Activated gamma-delta T cell treated with Interleukin-2 at 50 U/mL for 16 hours (primary cell): ENCODE measurements at regions not wholly inside any gene's neighbourhood (a gene's known extent, or its start where the extent isn't known, plus 50 kb on each side); places are given as distances from the start of the nearest gene placed in this dataset.

Source experiments
- DNase-seq: peaks from one replicate; pipeline ENCODE4 v3.0.0-alpha.2; 2020

DNA sequence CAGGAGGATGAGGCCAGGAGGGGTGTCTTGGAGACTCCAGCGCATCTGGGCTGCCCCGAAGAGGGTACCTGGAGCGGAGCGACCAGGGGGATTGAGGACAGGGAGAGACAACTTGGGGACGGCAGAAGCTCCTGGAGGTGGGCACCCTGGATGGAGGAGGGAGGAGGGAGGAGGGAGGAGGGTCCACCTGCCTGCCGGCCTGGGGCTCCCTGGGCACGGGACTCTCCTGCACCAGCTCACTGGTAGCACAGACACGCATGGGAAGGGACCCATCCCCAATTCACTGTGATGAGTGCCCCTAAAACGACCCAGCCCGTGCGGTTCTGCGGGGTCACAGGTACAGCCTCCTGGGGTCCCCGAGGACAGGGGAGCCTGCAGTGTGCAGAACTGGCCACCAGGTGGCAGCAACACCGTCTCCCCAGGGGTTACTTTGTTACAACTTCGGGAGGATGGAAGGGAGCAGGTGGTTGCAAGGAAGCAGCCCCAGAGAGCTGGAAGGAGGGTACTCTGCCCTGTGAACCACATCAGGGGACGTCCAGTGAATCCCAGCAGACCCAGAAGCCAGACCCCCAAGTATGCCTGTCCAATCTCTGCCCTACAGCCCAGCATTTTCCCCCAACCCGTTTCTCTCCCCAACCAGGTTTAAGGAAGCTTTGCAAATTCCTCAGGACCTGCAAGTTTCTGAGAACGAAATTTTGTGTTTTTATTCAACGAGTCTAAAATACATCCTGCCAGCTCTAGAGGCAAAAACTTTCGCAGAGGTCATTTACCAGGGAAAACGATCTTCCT, 482.4 kb downstream of the NPHP4 start:
- DNase-seq = peak; percentile 75

GRCh38 chr1:5508669-5509330, 483.4 kb downstream of the NPHP4 start:
- DNase-seq = no peak

GRCh38 chr1:5507340-5507739, 484.9 kb downstream of the NPHP4 start:
- no peak for DNase-seq

DNA sequence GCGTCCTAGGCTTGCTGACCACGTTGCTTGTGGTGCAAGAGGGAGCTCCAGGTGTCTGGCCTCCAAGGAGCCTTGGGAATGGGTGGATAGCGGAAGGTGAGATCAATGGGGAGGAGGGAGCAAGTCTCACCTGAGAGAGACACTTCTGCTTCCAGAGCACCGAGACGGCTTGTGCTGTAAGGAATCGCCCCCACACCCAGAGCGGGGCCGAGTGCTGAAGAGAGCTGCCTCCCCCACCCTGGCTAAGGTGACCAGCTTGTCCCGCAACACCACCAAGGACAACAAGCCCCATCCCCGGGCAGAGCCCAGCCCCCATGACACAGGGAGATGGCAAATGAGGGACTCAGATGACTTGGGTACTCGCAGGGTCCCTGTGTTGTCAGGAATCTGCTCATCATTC, 485.6 kb downstream of the NPHP4 start:
- no peak for DNase-seq

DNA sequence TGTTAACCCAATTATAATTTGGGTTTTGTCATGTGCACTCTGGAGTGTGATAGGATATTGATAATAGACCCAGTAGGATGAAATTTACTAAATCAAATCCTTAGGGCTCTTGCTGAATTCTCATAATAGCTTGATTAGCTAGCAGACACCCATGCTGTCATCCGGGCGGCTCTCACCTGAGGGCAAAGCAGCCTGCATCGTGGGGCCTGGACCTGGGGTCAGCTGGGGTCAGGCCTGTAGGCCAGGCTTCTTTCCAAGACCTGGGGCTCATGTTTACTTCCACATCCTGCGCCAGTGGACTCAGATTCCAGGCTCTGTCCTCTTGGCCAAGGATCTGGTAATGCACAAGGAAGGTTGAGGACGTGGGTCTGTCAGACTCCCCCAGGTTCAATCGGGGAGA, 486.3 kb downstream of the NPHP4 start:
- DNase-seq = no peak

DNA sequence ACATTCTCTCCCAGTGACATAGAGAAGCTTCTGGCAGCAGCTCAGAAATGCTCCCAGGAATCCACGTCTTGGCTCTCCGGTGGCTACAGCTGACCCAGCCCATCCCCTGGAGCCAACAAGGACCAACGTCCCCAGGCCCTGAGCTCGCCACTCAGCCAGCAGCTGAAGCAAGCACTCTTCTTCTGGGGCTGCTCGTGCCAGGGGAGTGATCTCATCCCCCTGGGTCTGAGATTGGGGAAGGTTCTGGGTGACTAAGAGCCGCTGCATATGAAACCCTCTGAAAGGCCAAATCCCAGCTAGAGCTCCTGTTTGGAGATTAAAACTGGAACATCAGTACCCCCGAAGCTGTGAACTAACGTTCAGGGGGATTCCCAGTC, 487.9 kb downstream of the NPHP4 start:
- DNase-seq = no peak

- DNase-seq = no peak
Measured at GRCh38 chr1:5503556-5504363, 488.5 kb downstream of the NPHP4 start.

GRCh38 chr1:5502311-5503194, 489.7 kb downstream of the NPHP4 start:
- no peak for DNase-seq

GRCh38 chr1:5501206-5501930, 490.9 kb downstream of the NPHP4 start:
- DNase-seq = no peak

- no peak for DNase-seq
Measured at GRCh38 chr1:5500541-5500940, 491.7 kb downstream of the NPHP4 start.

DNA sequence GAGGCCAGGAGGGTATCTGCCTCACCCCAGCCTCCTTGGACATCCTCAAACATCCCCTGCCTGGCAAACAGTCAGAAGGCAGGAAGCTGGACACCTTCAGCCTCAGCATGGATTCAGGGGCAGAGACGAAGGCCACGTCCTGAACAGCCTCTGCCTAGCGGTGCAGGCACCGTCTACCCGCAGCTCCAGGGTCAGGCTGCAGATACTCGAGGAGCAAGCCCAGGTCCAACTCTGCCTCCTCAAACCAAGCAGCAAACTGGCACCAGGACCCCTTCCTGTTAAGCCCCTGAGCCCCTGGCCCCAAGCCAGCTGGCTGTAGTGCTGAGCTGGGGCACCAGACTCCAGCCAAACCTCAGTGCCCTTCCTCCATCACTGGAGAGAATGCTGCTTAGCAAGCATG, 494.7 kb downstream of the NPHP4 start:
- no peak for DNase-seq

DNA sequence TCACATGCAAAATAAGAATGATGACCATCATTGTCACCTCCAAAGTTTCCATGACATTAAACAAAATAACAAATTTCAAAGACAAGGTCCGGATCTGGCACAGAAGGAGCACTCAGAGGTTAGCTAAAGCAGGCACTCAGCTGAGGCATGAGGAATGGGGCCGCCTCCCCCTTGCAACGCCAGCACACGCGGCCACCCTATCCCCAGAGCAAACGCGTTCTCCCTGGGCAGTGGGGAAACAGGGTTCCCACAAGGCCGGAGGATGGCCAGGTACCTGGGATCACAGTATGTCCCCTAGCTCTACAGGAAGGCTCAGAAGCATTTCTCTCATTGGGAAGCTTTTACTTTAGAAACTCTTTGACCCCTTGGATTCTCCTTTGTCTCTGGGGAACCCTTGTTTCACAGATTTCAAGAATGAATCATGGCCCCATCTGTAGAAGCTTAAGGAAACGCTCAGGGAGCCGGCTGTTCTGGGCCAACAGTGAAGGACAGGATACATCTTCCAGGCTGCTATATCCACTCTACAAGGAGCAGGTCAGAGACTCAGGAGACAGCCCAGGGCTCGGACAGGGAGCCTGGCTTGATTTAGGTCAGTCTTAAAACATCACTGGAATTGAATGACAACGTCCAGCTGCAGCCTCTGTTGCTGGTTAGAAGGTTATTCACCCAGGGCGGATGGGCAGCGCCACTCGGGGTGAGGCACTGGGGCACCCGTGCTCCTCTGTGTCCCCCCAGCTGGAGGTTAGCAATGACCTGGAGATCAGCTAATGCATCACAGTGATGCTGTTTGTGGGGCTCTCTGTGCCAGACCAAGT, 496.4 kb downstream of the NPHP4 start:
- no peak for DNase-seq

DNA sequence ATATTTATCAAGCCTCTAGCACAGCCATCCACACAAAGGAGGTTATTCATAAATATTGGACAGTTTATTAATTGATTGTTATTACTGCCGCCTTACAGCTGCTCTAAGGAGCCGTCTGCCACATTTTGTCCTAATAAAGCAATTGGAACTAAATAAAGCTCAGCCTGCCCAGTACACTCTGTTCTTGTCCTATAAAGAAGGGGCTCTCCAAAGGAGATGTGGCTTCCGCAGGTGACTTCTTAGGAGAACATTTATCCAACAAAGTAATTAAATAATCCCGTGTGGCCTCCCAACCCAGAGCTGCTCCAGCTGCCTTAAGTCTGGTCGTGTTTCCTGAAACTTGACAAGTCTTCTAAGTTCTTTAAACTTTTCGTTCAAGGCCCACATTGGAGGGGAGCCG, 497.7 kb downstream of the NPHP4 start:
- no peak for DNase-seq

DNA sequence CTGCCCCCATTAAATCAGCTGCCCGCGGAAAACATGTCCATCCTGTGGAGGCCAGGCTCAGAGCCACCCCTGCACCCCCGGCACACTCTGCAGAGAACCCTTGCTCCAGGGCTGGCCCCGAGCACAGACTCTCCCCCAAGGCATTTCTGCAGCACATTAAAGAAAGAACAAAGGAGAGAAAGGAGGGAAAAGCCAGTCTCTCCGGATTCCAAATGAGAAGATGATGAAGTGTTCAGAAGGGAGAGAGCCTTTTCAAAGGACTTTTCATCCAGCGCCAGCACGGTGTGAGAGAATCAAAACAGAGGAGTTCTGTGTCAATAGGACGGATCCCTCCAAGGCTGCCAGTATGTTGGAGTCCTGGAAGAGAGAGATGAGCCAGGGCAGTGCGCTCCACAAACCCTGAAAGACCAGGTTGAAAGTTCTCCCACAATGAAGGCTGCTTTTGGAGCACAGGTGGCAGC, 498.3 kb downstream of the NPHP4 start:
- DNase-seq = no peak

DNA sequence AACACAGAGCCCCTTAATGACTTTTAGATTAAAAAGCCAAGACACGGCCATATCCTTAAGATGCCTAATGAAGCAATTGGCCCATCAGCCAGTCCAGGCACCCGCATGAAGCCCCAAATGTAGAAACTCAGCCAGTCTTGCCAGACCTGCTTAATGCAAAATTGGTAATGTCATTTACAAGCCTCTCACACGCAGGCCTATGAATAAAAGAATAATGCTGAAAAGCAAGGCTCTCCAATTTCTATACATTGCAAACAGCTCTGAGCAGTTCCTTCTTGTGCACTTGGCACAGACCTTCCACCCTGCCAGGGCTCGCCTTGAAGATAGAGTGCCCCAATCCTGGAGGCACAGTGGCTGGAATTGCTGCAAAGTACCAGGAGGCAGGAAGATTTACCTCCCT, 498.9 kb downstream of the NPHP4 start:
- no peak for DNase-seq

GRCh38 chr1:5492846-5493245, 499.4 kb downstream of the NPHP4 start:
- no peak for DNase-seq

DNA sequence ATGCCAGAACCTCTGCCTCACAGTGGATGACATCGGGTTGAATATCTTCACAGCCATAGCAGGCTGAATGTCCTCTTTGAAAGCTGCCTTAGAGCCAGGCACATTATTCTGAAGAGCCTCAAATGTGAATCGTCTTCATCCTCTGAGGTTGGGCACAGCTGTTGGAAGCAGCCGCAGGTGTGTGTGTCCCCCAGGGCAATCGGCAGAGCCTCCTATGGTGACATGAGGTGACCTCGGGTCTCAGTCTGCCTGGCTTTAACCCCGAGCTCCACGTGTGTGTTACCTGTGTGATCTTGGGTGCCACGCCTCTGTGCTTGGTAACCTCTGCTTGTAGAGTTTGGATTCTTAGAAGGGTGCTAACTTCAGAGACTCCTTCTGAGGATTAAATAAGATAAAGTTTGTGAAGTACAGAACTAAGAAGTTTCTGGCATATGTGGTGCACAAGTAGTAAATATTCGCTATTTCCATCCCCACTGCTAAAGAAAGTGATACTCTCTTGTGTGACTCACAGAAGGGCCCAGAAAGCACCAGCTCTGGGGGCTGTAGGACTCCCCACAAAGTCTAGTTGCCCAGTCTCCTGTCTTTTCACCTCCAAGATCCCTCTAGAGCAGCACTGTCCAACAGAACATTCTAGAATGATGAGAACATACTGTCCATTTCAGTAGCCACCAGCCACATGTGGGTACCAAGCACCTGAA, 500.9 kb downstream of the NPHP4 start:
- no peak for DNase-seq

DNA sequence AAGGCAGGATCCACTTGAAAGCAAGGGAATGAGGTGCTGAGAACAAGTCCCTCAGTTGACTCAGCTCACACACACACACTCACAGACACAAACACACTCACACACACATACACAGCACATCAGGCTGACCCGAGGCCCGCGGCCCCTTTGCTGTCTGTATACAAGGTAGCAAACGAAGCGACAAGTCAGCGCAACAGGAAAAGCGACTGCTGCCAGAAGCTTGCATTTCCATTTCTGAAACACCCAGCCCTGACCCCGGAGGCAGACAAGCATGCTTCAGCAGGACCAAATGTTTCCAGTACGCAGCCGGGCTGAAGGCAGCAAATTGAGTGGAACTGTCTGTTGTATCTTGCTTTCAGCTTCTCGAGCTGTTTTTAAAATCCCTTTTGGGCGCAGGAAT, 501.6 kb downstream of the NPHP4 start:
- DNase-seq = no peak

GRCh38 chr1:5488448-5488847, 503.8 kb downstream of the NPHP4 start:
- DNase-seq = no peak

DNA sequence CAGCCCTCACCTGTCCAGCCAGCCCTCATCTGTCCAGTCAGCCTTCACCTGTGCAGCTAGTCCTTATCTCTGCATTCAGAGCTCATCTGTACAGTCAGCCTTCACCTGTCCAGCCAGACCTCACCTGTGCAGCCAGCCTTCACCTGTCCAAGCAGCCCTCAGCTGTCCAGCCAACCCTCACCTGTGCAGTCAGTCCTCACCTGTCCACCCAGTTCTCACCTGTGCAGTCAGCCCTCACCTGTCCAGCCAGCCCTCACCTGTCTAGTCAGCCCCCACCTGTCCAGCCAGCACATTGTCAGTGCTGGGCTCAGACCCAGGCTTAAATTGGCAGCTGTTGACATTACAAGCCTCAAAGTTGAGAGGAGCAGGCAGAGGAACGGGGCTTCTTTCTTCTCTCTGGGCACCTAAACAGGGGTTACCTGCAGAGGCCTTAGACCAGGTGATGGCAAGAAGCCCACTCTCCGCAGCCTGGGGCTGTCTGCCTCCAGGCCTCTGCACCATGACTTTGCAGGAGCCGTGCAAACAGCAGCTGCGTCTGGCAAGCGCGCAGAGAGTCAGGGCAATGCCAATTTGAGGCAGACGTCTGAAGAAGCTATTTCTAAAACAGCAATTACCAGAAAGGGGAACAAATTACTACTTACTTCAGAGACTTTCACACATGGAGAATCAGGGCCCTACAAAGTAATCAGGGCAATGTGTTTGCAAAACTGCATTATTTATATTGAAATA, 506.1 kb downstream of the NPHP4 start:
- DNase-seq = no peak
